ENCODE measurements at regions not wholly inside any gene's neighbourhood (a gene's known extent, or its start where the extent isn't known, plus 50 kb on each side); places are given as distances from the start of the nearest gene placed in this dataset.

DNA sequence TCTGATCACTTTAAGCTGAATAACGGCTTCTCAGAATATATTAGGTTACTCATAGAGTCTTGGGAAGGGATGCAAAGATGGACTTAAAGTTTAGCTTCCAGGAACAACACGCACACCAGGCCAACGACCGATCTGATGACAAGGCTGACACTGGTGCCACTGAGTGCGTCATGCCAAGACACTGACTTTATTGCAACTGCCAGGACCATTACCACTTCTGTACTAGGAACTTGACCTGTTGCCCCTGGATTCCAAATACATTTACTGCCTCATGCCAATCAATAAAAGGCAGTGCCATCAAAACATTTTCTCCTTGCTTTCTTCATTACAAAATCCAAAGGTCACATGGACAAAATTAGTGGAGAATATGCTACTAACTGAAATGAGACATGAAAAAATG, 505.9 kb upstream of the CTSO start:
- H3K9ac ChIP-seq (ENCODE audit: low read length) = no peak overlapping the region
- H3K9me2 ChIP-seq (ENCODE audit: insufficient read depth) = no peaks in the 10 kb centered on the region
- POLR2A ChIA-PET = no interaction called here
- no peak overlapping the region for H3K4me3 ChIP-seq (replicated peaks in 1 of 2; ENCODE audit: low read depth in 1 of 2, low read length in 2 of 2)
- no peaks in the 10 kb centered on the region for H3K79me2 ChIP-seq (ENCODE audit: insufficient read depth, low read length)
- H3K4me1 ChIP-seq (ENCODE audit: control insufficient read depth in 1 of 2, insufficient read depth in 2 of 2, low read length in 2 of 2) = no peaks in the 10 kb centered on the region
- no peaks in the 10 kb centered on the region for H3K36me3 ChIP-seq (ENCODE audit: control insufficient read depth in 1 of 2, insufficient read depth in 2 of 2, low read length in 2 of 2)
- DNase-seq (ENCODE audit: low read depth, low spot score) (no peak), ATAC-seq (no peak)
- H3K27ac ChIP-seq (ENCODE audit: low read depth, low read length) = no peak overlapping the region
- no TSS peak for BruUV-seq (replicated peaks)
- no peak for TF ChIP-seq EZH2 (IDR thresholded peaks at IDR 0.05)
- TF ChIP-seq, protein P1, sequence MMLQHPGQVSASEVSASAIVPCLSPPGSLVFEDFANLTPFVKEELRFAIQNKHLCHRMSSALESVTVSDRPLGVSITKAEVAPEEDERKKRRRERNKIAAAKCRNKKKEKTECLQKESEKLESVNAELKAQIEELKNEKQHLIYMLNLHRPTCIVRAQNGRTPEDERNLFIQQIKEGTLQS (IDR thresholded peaks at IDR 0.05) = no peak
- no peak for TF ChIP-seq ELF1 (IDR thresholded peaks at IDR 0.05; ENCODE audit: borderline replicate concordance, low read depth)
- no peak for TF ChIP-seq YY1 (IDR thresholded peaks at IDR 0.05; ENCODE audit: extremely low read depth, insufficient replicate concordance, low read depth, low read length)
- no peak for TF ChIP-seq ZFX (IDR thresholded peaks at IDR 0.05)
- TF ChIP-seq FOSL1 (IDR thresholded peaks at IDR 0.05; ENCODE audit: low read depth) = no peak
- no peak for TF ChIP-seq SP1 (IDR thresholded peaks at IDR 0.05; ENCODE audit: low read depth)
- TF ChIP-seq, protein P2, sequence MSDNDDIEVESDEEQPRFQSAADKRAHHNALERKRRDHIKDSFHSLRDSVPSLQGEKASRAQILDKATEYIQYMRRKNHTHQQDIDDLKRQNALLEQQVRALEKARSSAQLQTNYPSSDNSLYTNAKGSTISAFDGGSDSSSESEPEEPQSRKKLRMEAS (IDR thresholded peaks at IDR 0.05) = no peak
- no peak for TF ChIP-seq CBX3 (IDR thresholded peaks at IDR 0.05; ENCODE audit: low read depth)
- no peak for TF ChIP-seq EGR1 (IDR thresholded peaks at IDR 0.05; ENCODE audit: low read depth)
- no peak for TF ChIP-seq JUND (IDR thresholded peaks at IDR 0.05)
- no peak for TF ChIP-seq SIN3A (IDR thresholded peaks at IDR 0.05; ENCODE audit: low read depth)
- no peak for TF ChIP-seq TCF7L2 (IDR thresholded peaks at IDR 0.05; ENCODE audit: borderline replicate concordance, extremely low read depth, insufficient read depth, insufficient read length)
- no peak for TF ChIP-seq CEBPB (IDR thresholded peaks at IDR 0.05; ENCODE audit: low read depth)
- TF ChIP-seq EZH2phosphoT487 (IDR thresholded peaks at IDR 0.05; ENCODE audit: borderline replicate concordance) = no peak
- TF ChIP-seq POLR2AphosphoS5 (IDR thresholded peaks at IDR 0.05; ENCODE audit: low read depth, low read length) = no peak
- RAD21 ChIA-PET (ENCODE audit: low non-redundant PET in 1 of 2, low total read pairs in 2 of 2, uncharacterized antibody in 2 of 2, unreplicated experiment in 2 of 2) = no interaction called here
- CTCF ChIA-PET = no interaction called here
- no peak overlapping the region for H3K4me2 ChIP-seq (ENCODE audit: low read length)
- H3K9me3 ChIP-seq (ENCODE audit: control insufficient read depth in 1 of 2, insufficient read depth in 1 of 2, low read depth in 1 of 2, low read length in 2 of 2) = no peaks in the 10 kb centered on the region
- no peaks in the 10 kb centered on the region for H4K20me1 ChIP-seq (ENCODE audit: insufficient read depth)
- no peaks in the 10 kb centered on the region for H3K27me3 ChIP-seq (ENCODE audit: insufficient read depth, low read length)
- intact Hi-C loops (cut with micrococcal nuclease) = no loop called here
- no peak overlapping the region for H2AFZ ChIP-seq (ENCODE audit: low read depth, low read length, poor library complexity, severe bottlenecking)

Data from HCT116 (cell line).